ENCODE measurements at regions not wholly inside any gene's neighbourhood (a gene's known extent, or its start where the extent isn't known, plus 50 kb on each side); places are given as distances from the start of the nearest gene placed in this dataset.

DNA sequence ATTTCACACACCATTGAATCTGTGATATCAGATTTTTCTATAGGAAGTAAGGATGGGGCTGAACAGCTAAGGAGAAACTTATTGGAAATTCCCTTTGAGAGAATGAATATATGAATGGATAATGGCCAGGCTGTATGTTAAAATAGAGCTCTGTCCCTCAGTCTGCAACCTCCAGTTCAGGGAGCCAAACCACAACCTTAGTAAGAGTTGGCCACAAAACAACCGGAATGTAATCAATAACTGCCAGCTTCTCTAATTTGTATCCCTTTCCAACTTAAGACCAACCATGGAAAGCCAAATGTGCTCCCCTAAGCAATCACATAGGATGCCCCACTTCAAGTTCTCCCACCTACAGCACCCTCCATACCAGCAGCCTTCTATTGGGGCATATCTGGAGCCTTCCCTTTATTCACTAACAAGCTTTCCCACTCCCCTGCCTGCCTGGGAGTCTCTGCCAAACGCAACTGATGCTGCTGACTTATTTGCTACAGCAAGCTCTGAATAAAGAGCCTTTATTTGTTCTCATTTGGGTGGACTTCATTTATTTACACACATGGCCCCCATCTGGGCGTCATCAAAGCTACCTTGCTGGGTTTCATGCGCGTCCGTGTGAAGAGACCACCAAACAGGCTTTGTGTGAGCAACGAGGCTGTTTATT is 75.4 kb upstream of the LARS2 start:
- TF ChIP-seq, protein P1, sequence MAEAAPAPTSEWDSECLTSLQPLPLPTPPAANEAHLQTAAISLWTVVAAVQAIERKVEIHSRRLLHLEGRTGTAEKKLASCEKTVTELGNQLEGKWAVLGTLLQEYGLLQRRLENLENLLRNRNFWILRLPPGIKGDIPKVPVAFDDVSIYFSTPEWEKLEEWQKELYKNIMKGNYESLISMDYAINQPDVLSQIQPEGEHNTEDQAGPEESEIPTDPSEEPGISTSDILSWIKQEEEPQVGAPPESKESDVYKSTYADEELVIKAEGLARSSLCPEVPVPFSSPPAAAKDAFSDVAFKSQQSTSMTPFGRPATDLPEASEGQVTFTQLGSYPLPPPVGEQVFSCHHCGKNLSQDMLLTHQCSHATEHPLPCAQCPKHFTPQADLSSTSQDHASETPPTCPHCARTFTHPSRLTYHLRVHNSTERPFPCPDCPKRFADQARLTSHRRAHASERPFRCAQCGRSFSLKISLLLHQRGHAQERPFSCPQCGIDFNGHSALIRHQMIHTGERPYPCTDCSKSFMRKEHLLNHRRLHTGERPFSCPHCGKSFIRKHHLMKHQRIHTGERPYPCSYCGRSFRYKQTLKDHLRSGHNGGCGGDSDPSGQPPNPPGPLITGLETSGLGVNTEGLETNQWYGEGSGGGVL (tag by site-specific recombination; IDR thresholded peaks at IDR 0.05): no peak
- no peak for TF ChIP-seq ZNF146 (tag by site-specific recombination; IDR thresholded peaks at IDR 0.05)
- TF ChIP-seq, protein P2, sequence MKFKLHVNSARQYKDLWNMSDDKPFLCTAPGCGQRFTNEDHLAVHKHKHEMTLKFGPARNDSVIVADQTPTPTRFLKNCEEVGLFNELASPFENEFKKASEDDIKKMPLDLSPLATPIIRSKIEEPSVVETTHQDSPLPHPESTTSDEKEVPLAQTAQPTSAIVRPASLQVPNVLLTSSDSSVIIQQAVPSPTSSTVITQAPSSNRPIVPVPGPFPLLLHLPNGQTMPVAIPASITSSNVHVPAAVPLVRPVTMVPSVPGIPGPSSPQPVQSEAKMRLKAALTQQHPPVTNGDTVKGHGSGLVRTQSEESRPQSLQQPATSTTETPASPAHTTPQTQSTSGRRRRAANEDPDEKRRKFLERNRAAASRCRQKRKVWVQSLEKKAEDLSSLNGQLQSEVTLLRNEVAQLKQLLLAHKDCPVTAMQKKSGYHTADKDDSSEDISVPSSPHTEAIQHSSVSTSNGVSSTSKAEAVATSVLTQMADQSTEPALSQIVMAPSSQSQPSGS (tag by site-specific recombination; IDR thresholded peaks at IDR 0.05; ENCODE audit: low read depth): no peak
- TF ChIP-seq ZBTB17 (tag by site-specific recombination; IDR thresholded peaks at IDR 0.05): no peak
- TF ChIP-seq ZBTB21 (tag by site-specific recombination; IDR thresholded peaks at IDR 0.05): no peak
- TF ChIP-seq, protein P3, sequence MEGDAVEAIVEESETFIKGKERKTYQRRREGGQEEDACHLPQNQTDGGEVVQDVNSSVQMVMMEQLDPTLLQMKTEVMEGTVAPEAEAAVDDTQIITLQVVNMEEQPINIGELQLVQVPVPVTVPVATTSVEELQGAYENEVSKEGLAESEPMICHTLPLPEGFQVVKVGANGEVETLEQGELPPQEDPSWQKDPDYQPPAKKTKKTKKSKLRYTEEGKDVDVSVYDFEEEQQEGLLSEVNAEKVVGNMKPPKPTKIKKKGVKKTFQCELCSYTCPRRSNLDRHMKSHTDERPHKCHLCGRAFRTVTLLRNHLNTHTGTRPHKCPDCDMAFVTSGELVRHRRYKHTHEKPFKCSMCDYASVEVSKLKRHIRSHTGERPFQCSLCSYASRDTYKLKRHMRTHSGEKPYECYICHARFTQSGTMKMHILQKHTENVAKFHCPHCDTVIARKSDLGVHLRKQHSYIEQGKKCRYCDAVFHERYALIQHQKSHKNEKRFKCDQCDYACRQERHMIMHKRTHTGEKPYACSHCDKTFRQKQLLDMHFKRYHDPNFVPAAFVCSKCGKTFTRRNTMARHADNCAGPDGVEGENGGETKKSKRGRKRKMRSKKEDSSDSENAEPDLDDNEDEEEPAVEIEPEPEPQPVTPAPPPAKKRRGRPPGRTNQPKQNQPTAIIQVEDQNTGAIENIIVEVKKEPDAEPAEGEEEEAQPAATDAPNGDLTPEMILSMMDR (tag by site-specific recombination; IDR thresholded peaks at IDR 0.05): no peak
- no peak for TF ChIP-seq ZNF747 (tag by site-specific recombination; IDR thresholded peaks at IDR 0.05)
- TF ChIP-seq ZBTB8A (tag by site-specific recombination; IDR thresholded peaks at IDR 0.05): no peak
- no peak for TF ChIP-seq ZNF274 (IDR thresholded peaks at IDR 0.05; ENCODE audit: low read length)
- TF ChIP-seq ZNF274 (tag by site-specific recombination; IDR thresholded peaks at IDR 0.05; ENCODE audit: borderline replicate concordance): no peak
- TF ChIP-seq ZBTB7A (tag by site-specific recombination; IDR thresholded peaks at IDR 0.05; ENCODE audit: low read depth): no peak
- no peak for TF ChIP-seq HOXA7 (CRISPR knock-in tag; IDR thresholded peaks at IDR 0.05; ENCODE audit: borderline replicate concordance)
- no peak for TF ChIP-seq OVOL3 (tag by site-specific recombination; IDR thresholded peaks at IDR 0.05)
